T1000 (cell line): ENCODE measurements at regions not wholly inside any gene's neighbourhood (a gene's known extent, or its start where the extent isn't known, plus 50 kb on each side); places are given as distances from the start of the nearest gene placed in this dataset.

ENCODE experiments used
- DNase-seq: peaks from one replicate; lab custom pipeline; 2025; ENCODE audit warnings: mixed read lengths; lab: John Stamatoyannopoulos, UW

GRCh38 chr14:98014851-98015615, 1217.9 kb downstream of the VRK1 start:
- DNase-seq: no peak

- DNase-seq: no peak
These were observed 1218.7 kb downstream of the VRK1 start for GRCh38 chr14:98015921-98016320.

DNA sequence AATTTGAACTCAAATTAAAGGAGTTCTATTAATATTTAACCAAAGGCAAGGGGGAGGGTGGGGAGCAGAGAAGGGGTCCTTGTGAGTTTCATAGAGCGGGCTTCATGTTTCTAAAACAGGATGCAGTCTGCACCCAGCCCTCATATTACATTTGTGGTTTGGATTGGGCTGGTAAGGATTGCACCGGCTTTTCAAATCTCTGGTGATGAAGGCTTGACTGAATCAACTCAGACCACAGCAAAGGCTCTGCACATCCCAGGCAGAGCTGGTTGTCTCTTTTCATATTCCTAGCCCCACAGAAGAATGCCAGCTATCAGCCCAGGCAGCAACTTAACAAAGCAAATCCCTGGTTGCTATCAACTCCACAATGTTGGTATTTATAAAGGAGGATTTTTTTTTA, 1221.4 kb downstream of the VRK1 start:
- DNase-seq: no peak

DNA sequence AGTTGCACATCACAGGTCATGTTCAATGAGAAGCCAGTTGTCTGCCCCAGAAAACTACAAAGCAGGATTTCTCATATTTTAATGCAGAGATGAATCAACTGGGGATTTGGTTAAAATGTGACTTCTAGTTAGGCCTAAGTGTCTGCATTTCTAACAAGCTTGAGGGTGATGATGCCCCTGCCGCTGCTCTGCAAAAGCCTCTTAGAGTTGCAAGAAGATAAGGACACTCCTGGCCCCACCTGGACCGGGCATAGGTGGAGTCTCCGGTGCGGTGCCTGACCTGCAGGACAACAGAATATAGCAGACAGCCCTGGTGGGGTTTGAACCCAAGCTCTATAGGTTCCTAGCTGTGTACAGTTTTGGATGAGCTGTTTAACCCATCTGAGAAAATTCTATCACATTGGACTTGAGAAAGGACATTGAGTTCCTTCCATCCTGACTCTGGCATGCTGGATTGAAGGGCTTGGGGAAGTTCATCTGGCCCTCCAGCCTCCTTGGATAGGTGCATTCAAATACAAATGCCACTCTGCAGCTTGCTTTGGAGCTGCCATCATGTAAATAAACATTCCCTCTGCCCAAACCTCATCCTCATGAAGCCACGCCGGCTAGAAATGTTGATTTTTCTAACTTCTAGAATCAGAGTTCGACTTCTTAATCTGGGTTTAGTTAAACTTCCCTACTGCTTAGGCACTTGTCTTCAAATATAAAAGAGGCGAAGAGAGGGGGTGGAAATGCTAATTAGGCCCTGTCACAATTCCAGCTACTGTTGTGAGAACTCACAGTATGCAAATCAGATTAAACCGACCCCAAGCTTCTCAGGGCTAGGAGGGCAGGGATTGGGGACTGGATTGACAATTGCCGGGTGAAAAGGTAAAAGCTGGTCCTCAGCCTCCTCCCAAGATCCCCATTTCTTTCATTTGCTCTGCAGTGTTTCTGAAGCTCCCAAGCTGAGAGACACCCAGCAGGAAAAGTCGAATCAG, 1225.6 kb downstream of the VRK1 start:
- DNase-seq: no peak

DNA sequence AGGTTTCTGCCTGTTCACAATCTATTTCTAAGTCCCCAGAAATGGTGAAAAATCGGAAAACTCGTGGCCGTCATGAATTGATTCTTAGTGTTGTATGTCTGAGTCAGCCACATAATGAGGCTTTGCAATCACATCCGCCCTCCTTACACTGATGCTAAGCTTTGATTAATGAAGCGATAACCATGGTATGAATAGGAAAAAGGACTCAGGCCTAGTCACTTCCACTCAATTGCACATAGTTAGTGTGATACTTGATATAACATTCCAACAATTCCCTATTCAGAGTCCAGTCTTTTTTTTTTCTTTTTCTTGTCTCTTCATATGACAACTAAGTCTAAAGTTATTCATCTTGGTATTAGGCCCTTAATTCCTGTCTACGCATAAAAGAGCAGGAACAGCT, 1231.0 kb downstream of the VRK1 start:
- DNase-seq: no peak

GRCh38 chr14:98035396-98035795, 1236.6 kb downstream of the BCL11B start:
- no peak for DNase-seq

DNA sequence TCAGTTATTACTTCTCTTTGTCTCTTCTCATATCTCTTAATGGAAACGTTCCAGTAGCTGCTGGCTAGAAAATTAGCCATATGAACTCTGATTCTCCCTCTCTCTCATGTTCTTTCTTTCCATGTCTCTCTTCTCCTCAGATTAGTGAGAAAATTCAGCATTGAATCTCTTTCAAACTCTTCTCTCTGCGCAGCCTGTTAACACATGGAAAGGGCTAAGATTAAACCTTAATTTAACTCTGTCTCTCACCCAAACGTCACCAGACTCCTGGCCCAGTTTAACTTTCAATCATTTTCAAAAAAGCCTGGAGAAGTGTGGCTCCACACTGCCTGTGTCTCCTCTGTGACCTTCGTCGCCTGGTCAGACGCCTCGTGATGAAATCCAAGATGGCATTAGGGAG, 1234.2 kb downstream of the BCL11B start:
- DNase-seq: no peak

DNA sequence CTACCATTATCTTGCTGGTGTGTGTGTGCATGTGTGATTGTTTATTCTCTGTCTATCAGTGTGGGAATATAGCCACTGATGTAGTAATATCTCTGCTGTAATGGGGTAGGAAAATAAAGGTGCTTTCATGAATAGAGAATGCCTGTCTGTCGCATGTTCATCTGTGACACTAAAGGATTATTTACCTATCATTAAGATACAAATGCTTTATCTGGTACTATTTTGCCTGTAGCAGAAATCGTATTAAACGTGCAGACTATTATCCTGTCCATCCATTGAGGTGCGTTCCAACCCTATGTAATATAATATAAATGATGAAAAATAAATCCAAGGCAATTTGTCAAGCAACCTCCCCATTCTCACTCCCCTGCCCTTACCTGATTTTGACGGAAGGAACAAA, 1215.1 kb downstream of the BCL11B start:
- DNase-seq: no peak

DNA sequence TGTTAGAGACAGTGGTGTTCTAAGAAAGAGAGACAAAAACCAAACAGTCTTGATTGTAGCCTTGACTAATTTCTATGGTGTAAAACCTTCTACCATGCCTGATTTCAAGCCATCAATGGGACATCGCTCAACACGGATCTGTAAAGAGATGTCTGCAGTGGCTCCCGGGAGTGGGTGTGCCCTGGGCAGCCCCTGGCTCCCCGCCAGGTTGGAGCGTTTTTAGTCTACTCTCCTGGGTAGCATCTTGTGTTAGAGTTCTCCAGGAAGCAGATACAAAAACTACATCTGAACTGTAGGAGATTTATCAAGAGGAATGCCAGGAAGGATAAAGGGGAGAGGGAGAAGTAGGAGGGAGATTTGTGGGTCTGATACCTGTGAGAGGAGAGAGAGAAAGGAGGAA, 1212.9 kb downstream of the BCL11B start:
- DNase-seq: no peak

- DNase-seq: no peak
These were observed 1209.9 kb downstream of the BCL11B start for GRCh38 chr14:98062083-98062482.

GRCh38 chr14:98069712-98070171, 1202.3 kb downstream of the BCL11B start:
- no peak for DNase-seq

GRCh38 chr14:98070536-98070935, 1201.5 kb downstream of the BCL11B start:
- DNase-seq: no peak

GRCh38 chr14:98074111-98074510, 1197.9 kb downstream of the BCL11B start:
- no peak for DNase-seq

DNA sequence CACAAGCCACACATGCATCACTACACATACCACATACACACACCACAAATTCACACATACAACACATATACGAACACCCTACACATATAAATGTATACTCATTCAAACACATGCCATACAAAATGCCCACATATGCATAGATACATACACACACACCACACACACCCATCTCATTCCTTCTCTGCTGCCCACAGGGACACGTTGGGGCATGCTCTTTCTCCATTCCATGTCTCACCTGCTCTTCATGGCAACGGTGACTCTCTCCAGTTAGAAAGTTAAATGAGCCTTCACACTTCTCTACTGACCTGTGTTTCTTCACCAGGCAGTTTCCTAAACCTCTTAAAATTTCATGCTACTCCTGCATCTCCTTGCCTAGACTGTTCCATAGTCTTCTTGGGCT, 1194.8 kb downstream of the BCL11B start:
- no peak for DNase-seq

DNA sequence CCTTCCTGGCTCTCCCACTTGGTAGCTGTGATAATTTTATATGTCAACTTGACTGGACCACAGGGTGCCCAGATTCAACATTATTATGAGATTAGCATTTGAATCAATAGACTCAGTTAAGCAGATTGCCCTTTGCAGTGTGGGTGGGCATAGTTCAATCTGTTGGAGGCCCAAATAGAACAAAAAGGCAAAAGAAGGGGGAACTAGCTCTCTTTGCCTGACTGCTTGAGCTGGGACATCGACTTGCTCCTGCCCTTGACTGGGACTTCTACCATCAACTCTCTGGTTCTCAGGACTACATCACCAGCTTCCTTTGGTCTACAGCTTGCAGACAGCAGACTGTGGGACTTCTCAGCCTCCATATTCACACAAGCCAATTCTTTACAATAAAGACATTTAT, 1189.2 kb downstream of the BCL11B start:
- DNase-seq: no peak

- no peak for DNase-seq
These were observed 1186.2 kb downstream of the BCL11B start for GRCh38 chr14:98085751-98086150.

DNA sequence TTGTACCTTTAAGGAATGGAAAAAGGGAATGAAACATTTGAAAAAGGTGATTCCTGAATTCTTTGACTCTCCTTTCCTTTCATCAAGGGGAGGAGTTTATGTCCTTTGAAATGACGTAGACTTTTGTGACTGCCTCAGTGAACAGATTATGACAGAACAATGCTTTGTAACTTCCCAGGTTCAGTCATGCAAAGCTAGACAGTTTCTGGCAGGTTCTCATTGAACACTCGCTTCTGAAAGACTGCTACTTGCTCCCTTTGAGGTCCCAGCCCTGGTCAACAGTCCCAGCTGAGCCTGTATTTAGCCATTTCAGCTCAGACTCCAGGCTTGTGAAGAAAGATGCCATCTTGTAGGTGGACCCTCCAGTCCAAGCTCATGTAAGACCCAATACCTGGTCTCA, 1178.9 kb downstream of the BCL11B start:
- no peak for DNase-seq

- DNase-seq: no peak
These were observed 1172.5 kb downstream of the BCL11B start for GRCh38 chr14:98099527-98099926.

- DNase-seq: no peak
These were observed 1170.7 kb downstream of the BCL11B start for GRCh38 chr14:98101323-98101722.

DNA sequence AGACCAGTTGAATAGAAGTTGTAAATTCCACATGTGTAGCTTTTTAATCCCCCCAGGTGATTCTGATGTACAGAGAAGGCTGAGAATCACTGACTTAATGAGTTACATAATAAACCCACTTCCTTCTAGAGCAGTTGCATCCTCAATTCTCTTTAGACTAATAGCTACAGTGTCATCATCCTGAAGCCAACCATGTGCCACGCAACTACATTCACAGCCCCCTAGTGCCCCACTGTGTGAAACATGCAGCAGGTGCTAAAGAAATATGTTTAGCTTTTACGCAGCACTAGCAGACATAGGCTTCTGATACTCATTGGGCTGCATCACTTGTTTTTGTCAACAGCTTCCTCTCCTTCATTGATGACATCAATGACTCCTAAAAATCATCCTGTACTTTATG, 1168.3 kb downstream of the BCL11B start:
- DNase-seq: no peak

GRCh38 chr14:98109326-98109725, 1162.7 kb downstream of the BCL11B start:
- DNase-seq: no peak

DNA sequence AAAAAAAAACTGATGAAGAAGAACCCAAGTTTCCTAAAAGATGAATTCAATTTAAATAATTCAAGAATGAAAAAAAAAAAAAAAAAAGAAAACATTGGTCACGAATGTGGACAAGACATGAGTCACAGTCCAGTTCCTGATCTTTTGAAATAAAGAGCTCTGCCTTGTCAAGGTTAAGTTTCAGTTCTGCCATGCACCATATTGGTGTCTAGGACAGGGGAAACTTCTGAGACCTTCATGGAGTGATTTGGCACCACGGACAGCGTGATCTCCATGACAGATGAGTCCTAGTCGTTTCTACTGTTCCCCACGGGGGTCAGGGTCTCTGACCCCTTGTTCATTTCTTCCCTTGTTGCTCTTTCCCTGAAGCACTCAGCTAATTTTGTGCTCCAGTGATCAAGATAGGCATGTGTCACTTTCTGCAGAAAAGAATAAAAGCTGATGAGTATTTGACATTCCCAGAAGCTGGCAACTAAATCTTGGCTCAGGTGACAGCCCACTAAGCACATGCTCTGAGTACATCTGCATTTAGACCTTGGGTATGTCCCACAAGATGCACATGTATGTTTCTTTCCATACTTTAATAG, 1159.7 kb downstream of the BCL11B start:
- DNase-seq: no peak
